ENCODE measurements at regions not wholly inside any gene's neighbourhood (a gene's known extent, or its start where the extent isn't known, plus 50 kb on each side); places are given as distances from the start of the nearest gene placed in this dataset.

- POLR2A ChIA-PET: no interaction called here
- CTCF ChIA-PET (ENCODE audit: low intra/inter-chr PET ratio, low total read pairs): no interaction called here
- in situ Hi-C loops (cut with HindIII; ENCODE audit: extremely low pct_ligation_motif_present, low pct_unique_long_range_greater_than_20kb) (no loop called here), intact Hi-C loops (cut with micrococcal nuclease; ENCODE audit: unreplicated experiment) (no loop called here)
- no peaks in the 10 kb centered on the region for H3K4me1 ChIP-seq (ENCODE audit: insufficient read depth, low read length)
- TF ChIP-seq ZNF124 (CRISPR knock-in tag; IDR thresholded peaks at IDR 0.05) (no peak), PLRG1 (conservative IDR thresholded peaks at IDR 0.05) (no peak), ZNF614 (CRISPR knock-in tag; IDR thresholded peaks at IDR 0.05; ENCODE audit: borderline replicate concordance) (no peak), ZNF891 (CRISPR knock-in tag; IDR thresholded peaks at IDR 0.05) (no peak), NCOA2 (CRISPR knock-in tag; IDR thresholded peaks at IDR 0.05) (no peak), ZNF256 (CRISPR knock-in tag; conservative IDR thresholded peaks at IDR 0.05) (no peak), PBX3 (CRISPR knock-in tag; IDR thresholded peaks at IDR 0.05; ENCODE audit: borderline replicate concordance) (no peak), ARNT (IDR thresholded peaks at IDR 0.05) (no peak), RAD21 (CRISPR knock-in tag; IDR thresholded peaks at IDR 0.05) (no peak), ZNF251 (CRISPR knock-in tag; IDR thresholded peaks at IDR 0.05) (no peak), ZNF430 (CRISPR knock-in tag; IDR thresholded peaks at IDR 0.05) (no peak), ZNF768 (CRISPR knock-in tag; IDR thresholded peaks at IDR 0.05) (no peak), PRDM4 (CRISPR knock-in tag; IDR thresholded peaks at IDR 0.05; ENCODE audit: borderline replicate concordance) (no peak), HNRNPLL (IDR thresholded peaks at IDR 0.05; ENCODE audit: low read depth, low read length, poor library complexity, severe bottlenecking) (no peak), HDAC1 (CRISPR knock-in tag; IDR thresholded peaks at IDR 0.05) (no peak), ZNF772 (CRISPR knock-in tag; IDR thresholded peaks at IDR 0.05) (no peak), SRSF1 (optimal IDR thresholded peaks at IDR 0.05; ENCODE audit: low read depth, low read length) (no peak)
- TF ChIP-seq, protein P1, sequence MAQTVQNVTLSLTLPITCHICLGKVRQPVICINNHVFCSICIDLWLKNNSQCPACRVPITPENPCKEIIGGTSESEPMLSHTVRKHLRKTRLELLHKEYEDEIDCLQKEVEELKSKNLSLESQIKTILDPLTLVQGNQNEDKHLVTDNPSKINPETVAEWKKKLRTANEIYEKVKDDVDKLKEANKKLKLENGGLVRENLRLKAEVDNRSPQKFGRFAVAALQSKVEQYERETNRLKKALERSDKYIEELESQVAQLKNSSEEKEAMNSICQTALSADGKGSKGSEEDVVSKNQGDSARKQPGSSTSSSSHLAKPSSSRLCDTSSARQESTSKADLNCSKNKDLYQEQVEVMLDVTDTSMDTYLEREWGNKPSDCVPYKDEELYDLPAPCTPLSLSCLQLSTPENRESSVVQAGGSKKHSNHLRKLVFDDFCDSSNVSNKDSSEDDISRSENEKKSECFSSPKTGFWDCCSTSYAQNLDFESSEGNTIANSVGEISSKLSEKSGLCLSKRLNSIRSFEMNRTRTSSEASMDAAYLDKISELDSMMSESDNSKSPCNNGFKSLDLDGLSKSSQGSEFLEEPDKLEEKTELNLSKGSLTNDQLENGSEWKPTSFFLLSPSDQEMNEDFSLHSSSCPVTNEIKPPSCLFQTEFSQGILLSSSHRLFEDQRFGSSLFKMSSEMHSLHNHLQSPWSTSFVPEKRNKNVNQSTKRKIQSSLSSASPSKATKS (CRISPR knock-in tag; IDR thresholded peaks at IDR 0.05): no peak
- TF ChIP-seq, protein P2, sequence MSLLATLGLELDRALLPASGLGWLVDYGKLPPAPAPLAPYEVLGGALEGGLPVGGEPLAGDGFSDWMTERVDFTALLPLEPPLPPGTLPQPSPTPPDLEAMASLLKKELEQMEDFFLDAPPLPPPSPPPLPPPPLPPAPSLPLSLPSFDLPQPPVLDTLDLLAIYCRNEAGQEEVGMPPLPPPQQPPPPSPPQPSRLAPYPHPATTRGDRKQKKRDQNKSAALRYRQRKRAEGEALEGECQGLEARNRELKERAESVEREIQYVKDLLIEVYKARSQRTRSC (CRISPR knock-in tag; IDR thresholded peaks at IDR 0.05; ENCODE audit: low read depth): no peak
- H3K27me3 ChIP-seq (ENCODE audit: control insufficient read depth in 1 of 2, insufficient read depth in 2 of 2, low read length in 2 of 2): no peaks in the 10 kb centered on the region
- no peaks in the 10 kb centered on the region for H3K79me2 ChIP-seq (ENCODE audit: insufficient read depth, low read length)
- H3K4me2 ChIP-seq (ENCODE audit: low read depth, low read length): no peak overlapping the region
- FAIRE-seq: no peak
- BruUV-seq (replicated peaks): no TSS peak
- no peak for ATAC-seq
- H2AFZ ChIP-seq (ENCODE audit: low read length): no peak overlapping the region
- H3K27ac ChIP-seq (ENCODE audit: extremely low read length, insufficient read depth, low read length): no peak overlapping the region
- no peaks in the 10 kb centered on the region for H3K36me3 ChIP-seq (replicated peaks in 1 of 2; ENCODE audit: control insufficient read depth in 1 of 2, insufficient read depth in 2 of 2, low read length in 2 of 2)
- no peaks in the 10 kb centered on the region for H4K20me1 ChIP-seq (ENCODE audit: insufficient read depth, low read length)
- 0% methylated on average over 3 of the region's 3 CpGs for WGBS (ENCODE audit: low lambda C conversion rate)
- DNase-seq (ENCODE audit: low spot score): no peak
- peaks cover 38% of the 10 kb centered on the region for H3K9me3 ChIP-seq (ENCODE audit: low read length)
- no peak overlapping the region for H3K4me3 ChIP-seq (replicated peaks in 1 of 3; ENCODE audit: insufficient read depth in 1 of 3, low read depth in 2 of 3, low read length in 3 of 3)
- H3K9ac ChIP-seq (ENCODE audit: insufficient read depth, low read depth, low read length): no peak overlapping the region
These were observed 1534.4 kb upstream of the IGFBP7 start for GRCh38 chr4:58644549-58644948.

Data from HepG2 (cell line).